Neural crest cell (in vitro differentiated cells): ENCODE measurements at regions not wholly inside any gene's neighbourhood (a gene's known extent, or its start where the extent isn't known, plus 50 kb on each side); places are given as distances from the start of the nearest gene placed in this dataset.

Source experiments
- DNase-seq: peaks from one replicate; pipeline ENCODE4 v3.0.0; 2021; ENCODE audit warnings: low read depth, mixed read lengths, low spot score
- H3K27ac Mint-ChIP-seq: one replicate; pipeline ENCODE4 v1.8.0; 2021; ENCODE audit warnings: mild to moderate bottlenecking, mixed read lengths; ENCODE audit not compliant: unreplicated experiment
- H3K27me3 Mint-ChIP-seq: 2 replicates; pipeline ENCODE4 v1.8.0; 2021; ENCODE audit warnings: low read depth, mild to moderate bottlenecking, mixed read lengths
- H3K36me3 Mint-ChIP-seq: 2 replicates; pipeline ENCODE4 v1.8.0; 2021; ENCODE audit warnings: low read depth, mild to moderate bottlenecking, mixed read lengths
- H3K4me1 Mint-ChIP-seq: 2 replicates; pipeline ENCODE4 v1.8.0; 2021; ENCODE audit warnings: mixed read lengths
- H3K4me3 Mint-ChIP-seq: one replicate; pipeline ENCODE4 v1.8.0; 2021; ENCODE audit warnings: mild to moderate bottlenecking, mixed read lengths
- H3K9me3 Mint-ChIP-seq: 2 replicates; pipeline ENCODE4 v1.8.0; 2021; ENCODE audit warnings: mixed read lengths
- TF ChIP-seq, protein P1 (sequence below): fragments of 200-600 bp; sonication (generic); conservative IDR thresholded peaks from 2 replicates; pipeline ENCODE4 v1.5.0; 2021; ENCODE audit warnings: antibody characterized with exemption, mild to moderate bottlenecking

DNA sequence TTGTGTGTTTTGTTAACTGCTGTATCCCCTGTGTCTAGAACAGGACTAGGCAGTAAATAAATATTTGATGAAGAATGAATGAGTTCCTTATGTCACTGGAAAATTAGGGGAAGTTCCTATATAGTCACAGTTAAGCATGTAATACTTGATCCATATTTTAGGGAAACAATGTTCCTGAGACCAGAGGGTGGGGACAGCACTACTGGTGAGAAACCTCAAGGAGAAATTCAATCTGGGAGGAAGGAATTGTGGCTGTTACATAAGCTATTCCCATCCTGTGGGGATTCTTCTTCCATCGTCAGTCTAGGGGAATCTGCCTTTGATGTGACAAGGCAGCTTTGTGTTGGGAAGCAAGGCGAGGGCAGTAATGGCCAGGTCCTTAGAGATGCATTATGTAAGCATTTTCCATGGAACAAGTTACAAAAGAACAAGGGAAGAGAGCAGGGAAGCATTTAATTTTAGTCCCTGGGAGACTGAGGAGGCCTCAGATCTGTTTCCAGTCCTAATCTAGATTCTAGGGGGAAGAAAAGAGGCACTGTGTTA is 219.3 kb upstream of the TTC14 start:
- peaks cover 15% of the 10 kb centered on the region for H3K4me1 Mint-ChIP-seq
- H3K27me3 Mint-ChIP-seq, result no peaks in the 10 kb centered on the region
- H3K36me3 Mint-ChIP-seq, result no peaks in the 10 kb centered on the region
- no peak overlapping the region for H3K4me3 Mint-ChIP-seq
- H3K27ac Mint-ChIP-seq, result peak overlapping the region; percentile 45
- no peaks in the 10 kb centered on the region for H3K9me3 Mint-ChIP-seq
- TF ChIP-seq, protein P1, sequence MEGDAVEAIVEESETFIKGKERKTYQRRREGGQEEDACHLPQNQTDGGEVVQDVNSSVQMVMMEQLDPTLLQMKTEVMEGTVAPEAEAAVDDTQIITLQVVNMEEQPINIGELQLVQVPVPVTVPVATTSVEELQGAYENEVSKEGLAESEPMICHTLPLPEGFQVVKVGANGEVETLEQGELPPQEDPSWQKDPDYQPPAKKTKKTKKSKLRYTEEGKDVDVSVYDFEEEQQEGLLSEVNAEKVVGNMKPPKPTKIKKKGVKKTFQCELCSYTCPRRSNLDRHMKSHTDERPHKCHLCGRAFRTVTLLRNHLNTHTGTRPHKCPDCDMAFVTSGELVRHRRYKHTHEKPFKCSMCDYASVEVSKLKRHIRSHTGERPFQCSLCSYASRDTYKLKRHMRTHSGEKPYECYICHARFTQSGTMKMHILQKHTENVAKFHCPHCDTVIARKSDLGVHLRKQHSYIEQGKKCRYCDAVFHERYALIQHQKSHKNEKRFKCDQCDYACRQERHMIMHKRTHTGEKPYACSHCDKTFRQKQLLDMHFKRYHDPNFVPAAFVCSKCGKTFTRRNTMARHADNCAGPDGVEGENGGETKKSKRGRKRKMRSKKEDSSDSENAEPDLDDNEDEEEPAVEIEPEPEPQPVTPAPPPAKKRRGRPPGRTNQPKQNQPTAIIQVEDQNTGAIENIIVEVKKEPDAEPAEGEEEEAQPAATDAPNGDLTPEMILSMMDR, result no peak
- no peak for DNase-seq

- H3K36me3 Mint-ChIP-seq, result no peaks in the 10 kb centered on the region
- H3K27me3 Mint-ChIP-seq, result no peaks in the 10 kb centered on the region
Observed at GRCh38 chr3:180383332-180384020, 218.5 kb upstream of the TTC14 start.

GRCh38 chr3:180390313-180390712 is 211.7 kb upstream of the TTC14 start:
- no peaks in the 10 kb centered on the region for H3K9me3 Mint-ChIP-seq
- no peak overlapping the region for H3K27ac Mint-ChIP-seq
- H3K27me3 Mint-ChIP-seq, result no peaks in the 10 kb centered on the region
- H3K4me3 Mint-ChIP-seq, result no peak overlapping the region
- TF ChIP-seq, protein P1, result no peak
- no peak for DNase-seq
- H3K4me1 Mint-ChIP-seq, result no peaks in the 10 kb centered on the region
- H3K36me3 Mint-ChIP-seq, result no peaks in the 10 kb centered on the region

More at GRCh38 chr3:180383332-180384020, 218.5 kb upstream of the TTC14 start:
- no peak for DNase-seq
- Mint-ChIP-seq H3K27ac (no peak overlapping the region), H3K4me3 (no peak overlapping the region), H3K9me3 (no peaks in the 10 kb centered on the region), H3K4me1 (peaks cover 15% of the 10 kb centered on the region)
- TF ChIP-seq, protein P1, result no peak

GRCh38 chr3:180391001-180391400 is 211.0 kb upstream of the TTC14 start:
- no peak for DNase-seq
- Mint-ChIP-seq H3K27ac (no peak overlapping the region), H3K27me3 (no peaks in the 10 kb centered on the region), H3K9me3 (no peaks in the 10 kb centered on the region), H3K4me3 (no peak overlapping the region), H3K4me1 (no peaks in the 10 kb centered on the region), H3K36me3 (no peaks in the 10 kb centered on the region)
- TF ChIP-seq, protein P1, result no peak

DNA sequence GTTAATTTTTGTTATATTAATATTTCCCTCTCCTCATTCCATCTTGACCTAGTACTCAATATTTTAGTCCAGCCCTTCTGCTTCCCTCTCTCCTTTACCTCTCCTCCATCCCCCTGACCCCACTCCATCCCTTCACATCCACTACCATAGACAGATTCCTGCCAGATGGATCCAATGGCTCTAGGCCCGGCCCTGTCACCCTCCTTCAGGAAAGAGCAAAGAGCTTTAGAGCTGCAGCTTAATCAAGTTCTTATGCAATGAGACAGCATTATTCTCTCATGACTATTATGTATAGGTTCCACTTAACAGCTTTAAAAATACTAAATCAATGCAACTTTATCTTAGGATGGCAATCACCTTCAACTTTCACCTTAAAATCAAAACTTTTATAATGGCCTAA is 200.7 kb upstream of the TTC14 start:
- Mint-ChIP-seq H3K27ac (no peak overlapping the region), H3K4me1 (no peaks in the 10 kb centered on the region), H3K36me3 (no peaks in the 10 kb centered on the region), H3K27me3 (no peaks in the 10 kb centered on the region), H3K4me3 (no peak overlapping the region), H3K9me3 (no peaks in the 10 kb centered on the region)
- DNase-seq, result no peak
- TF ChIP-seq, protein P1, result no peak
